GM13976 (cell line): ENCODE measurements at regions not wholly inside any gene's neighbourhood (a gene's known extent, or its start where the extent isn't known, plus 50 kb on each side); places are given as distances from the start of the nearest gene placed in this dataset.
"Not testable (repeated sequence)": the region's sequence is repeated elsewhere in the genome, so short reads cannot be mapped to it uniquely, and the experiment has no call there.

Experiments
- DNase-seq: peaks from one replicate; pipeline ENCODE4 v3.0.0; 2012; ENCODE audit warnings: low spot score
- CTCF ChIP-seq: IDR thresholded peaks from 2 replicates; pipeline ENCODE4 v1.5.1; 2012; ENCODE audit warnings: borderline replicate concordance, mild to moderate bottlenecking; ENCODE audit not compliant: insufficient read depth; ENCODE audit errors: extremely low read depth, missing control alignments, control extremely low read depth
- in situ Hi-C: fragments of 300-500 bp; cut with MboI; formaldehyde crosslinking; loops from one replicate; pipeline ENCODE4 v1.12.0; 2022; ENCODE audit warnings: low sequenced_read_pairs, mixed read lengths, inconsistent platforms; ENCODE audit not compliant: unreplicated experiment

- no peak for DNase-seq
- no peak for TF ChIP-seq CTCF
- in situ Hi-C loops: no loop called here
Observed at GRCh38 chr2:66252109-66252508, 182.8 kb upstream of the MEIS1 start.

- no peak for TF ChIP-seq CTCF
- DNase-seq: no peak
- in situ Hi-C loops: no loop called here
Observed at GRCh38 chr2:66251573-66251972, 183.4 kb upstream of the MEIS1 start.

GRCh38 chr2:66249089-66249488 is 185.8 kb upstream of the MEIS1 start:
- in situ Hi-C loops, DNase-seq: not testable (repeated sequence)

- DNase-seq, in situ Hi-C loops: not testable (repeated sequence)
Observed at GRCh38 chr2:66243809-66244208, 191.1 kb upstream of the MEIS1 start.

- DNase-seq, in situ Hi-C loops: not testable (repeated sequence)
Observed at GRCh38 chr2:66242888-66243287, 192.0 kb upstream of the MEIS1 start.

GRCh38 chr2:66242099-66242789 is 192.7 kb upstream of the MEIS1 start:
- no peak for DNase-seq
- no peak for TF ChIP-seq CTCF
- in situ Hi-C loops: no loop called here

- in situ Hi-C loops: no loop called here
- no peak for TF ChIP-seq CTCF
- DNase-seq: no peak
Observed at GRCh38 chr2:66240286-66240685, 194.6 kb upstream of the MEIS1 start.

GRCh38 chr2:66239655-66240054 is 195.3 kb upstream of the MEIS1 start:
- TF ChIP-seq CTCF: no peak
- in situ Hi-C loops: no loop called here
- no peak for DNase-seq
